H9 (cell line): ENCODE measurements at regions not wholly inside any gene's neighbourhood (a gene's known extent, or its start where the extent isn't known, plus 50 kb on each side); places are given as distances from the start of the nearest gene placed in this dataset.

ENCODE experiments used
- DNase-seq: peaks from one replicate; pipeline ENCODE4 v3.0.0-alpha.2; 2017
- H2AFZ ChIP-seq: one replicate; pipeline ENCODE4 v1.6.1; 2013; ENCODE audit warnings: mild to moderate bottlenecking, low read length, control low read depth, moderate library complexity
- H2AK5ac ChIP-seq: 2 replicates; pipeline ENCODE4 v1.6.1; 2013; ENCODE audit warnings: low read length, control low read depth, mixed read lengths; ENCODE audit not compliant: insufficient read length
- H2BK120ac ChIP-seq: one replicate; pipeline ENCODE4 v1.6.1; 2013; ENCODE audit warnings: low read depth, mild to moderate bottlenecking, low read length, control low read depth, inconsistent platforms; ENCODE audit not compliant: poor library complexity, severe bottlenecking
- H2BK12ac ChIP-seq: 2 replicates; pipeline ENCODE4 v1.6.1; 2013; ENCODE audit warnings: low read length, control low read depth, mixed read lengths, low read depth; ENCODE audit not compliant: insufficient read length
- H2BK15ac ChIP-seq: 2 replicates; pipeline ENCODE4 v1.6.1; 2013; ENCODE audit warnings: low read depth, low read length, control low read depth
- H2BK20ac ChIP-seq: one replicate; pipeline ENCODE4 v1.6.1; 2013; ENCODE audit warnings: low read depth, mild to moderate bottlenecking, low read length, control low read depth, inconsistent platforms; ENCODE audit not compliant: poor library complexity, severe bottlenecking
- H2BK5ac ChIP-seq: 2 replicates; pipeline ENCODE4 v1.6.1; 2013; ENCODE audit warnings: low read length, control low read depth, mixed read lengths; ENCODE audit not compliant: insufficient read length
- H3K14ac ChIP-seq: 2 replicates; pipeline ENCODE4 v1.6.1; 2013; ENCODE audit warnings: low read length, control low read depth; ENCODE audit not compliant: insufficient read depth
- H3K18ac ChIP-seq: 2 replicates; pipeline ENCODE4 v1.6.1; 2013; ENCODE audit warnings: low read depth, mild to moderate bottlenecking, mixed read lengths, low read length, control low read depth; ENCODE audit not compliant: insufficient read length
- H3K23ac ChIP-seq: 2 replicates; pipeline ENCODE4 v1.6.1; 2013; ENCODE audit warnings: low read length, control low read depth, mixed read lengths, low read depth; ENCODE audit not compliant: insufficient read length
- H3K23me2 ChIP-seq: 2 replicates; pipeline ENCODE4 v1.6.1; 2013; ENCODE audit warnings: low read depth, mild to moderate bottlenecking, mixed read lengths, low read length, control low read depth; ENCODE audit not compliant: insufficient read length, poor library complexity, severe bottlenecking
- H3K27ac ChIP-seq: 2 replicates; pipeline ENCODE4 v1.5.1; 2013; ENCODE audit warnings: low read length, control low read depth, mixed read lengths, low read depth; ENCODE audit not compliant: insufficient read length
- H3K27me3 ChIP-seq: 2 replicates; pipeline ENCODE4 v1.6.1; 2013; ENCODE audit warnings: low read length, control low read depth, inconsistent platforms; ENCODE audit not compliant: insufficient read depth
- H3K4ac ChIP-seq: 2 replicates; pipeline ENCODE4 v1.6.1; 2013; ENCODE audit warnings: low read depth, mild to moderate bottlenecking, control low read depth, inconsistent platforms, low read length, moderate library complexity
- H3K4me1 ChIP-seq: 2 replicates; pipeline ENCODE4 v1.6.1; 2013; ENCODE audit warnings: low read length, control low read depth, inconsistent platforms; ENCODE audit not compliant: insufficient read depth
- H3K4me2 ChIP-seq: 2 replicates; pipeline ENCODE4 v1.6.1; 2013; ENCODE audit warnings: low read length, control low read depth, mixed read lengths; ENCODE audit not compliant: insufficient read length, insufficient read depth
- H3K56ac ChIP-seq: 2 replicates; pipeline ENCODE4 v1.6.1; 2013; ENCODE audit warnings: low read depth, mild to moderate bottlenecking, mixed read lengths, low read length, control low read depth; ENCODE audit not compliant: insufficient read length
- H3K79me1 ChIP-seq: 2 replicates; pipeline ENCODE4 v1.6.1; 2013; ENCODE audit warnings: low read depth, mild to moderate bottlenecking, moderate library complexity, low read length, control low read depth, inconsistent platforms; ENCODE audit not compliant: insufficient read depth, poor library complexity, severe bottlenecking
- H3K79me2 ChIP-seq: 2 replicates; pipeline ENCODE4 v1.6.1; 2013; ENCODE audit warnings: low read length, control low read depth, inconsistent platforms; ENCODE audit not compliant: insufficient read depth
- H3K9ac ChIP-seq: 2 replicates; pipeline ENCODE4 v1.6.1; 2013; ENCODE audit warnings: low read length, control low read depth, mixed read lengths; ENCODE audit not compliant: insufficient read length; ENCODE audit errors: extremely low read depth
- H3K9me3 ChIP-seq: one replicate; pipeline ENCODE4 v1.6.1; 2013; ENCODE audit warnings: low read depth, low read length, inconsistent platforms; ENCODE audit not compliant: control insufficient read depth
- H3T11ph ChIP-seq: one replicate; pipeline ENCODE4 v1.6.1; 2013; ENCODE audit warnings: mild to moderate bottlenecking, low read length, control low read depth, inconsistent platforms
- H4K20me1 ChIP-seq: one replicate; pipeline ENCODE4 v1.6.1; 2013; ENCODE audit not compliant: control insufficient read depth, insufficient read length, insufficient read depth
- H4K5ac ChIP-seq: 2 replicates; pipeline ENCODE4 v1.6.1; 2013; ENCODE audit warnings: low read depth, mild to moderate bottlenecking, mixed read lengths, low read length, control low read depth; ENCODE audit not compliant: insufficient read length
- H4K8ac ChIP-seq: replicated peaks from 2 replicates; pipeline ENCODE4 v1.6.1; 2013; ENCODE audit warnings: low read length, control low read depth, mixed read lengths, low read depth; ENCODE audit not compliant: insufficient read length
- H4K91ac ChIP-seq: 2 replicates; pipeline ENCODE4 v1.6.1; 2013; ENCODE audit warnings: low read depth, mild to moderate bottlenecking, moderate library complexity, mixed read lengths, low read length, control low read depth; ENCODE audit not compliant: insufficient read length
- H3K27ac Mint-ChIP-seq, 3 experiments: 2 replicates in 2 of 3; 3 replicates in 1 of 3; pipeline ENCODE4 v1.8.0; 2020 to 2021; ENCODE audit warnings: mixed read lengths in 3 of 3, mild to moderate bottlenecking in 1 of 3, moderate library complexity in 1 of 3
- H3K27me3 Mint-ChIP-seq: 2 replicates; pipeline ENCODE4 v1.8.0; 2021; ENCODE audit warnings: low read depth, mild to moderate bottlenecking, moderate library complexity, mixed read lengths
- H3K36me3 Mint-ChIP-seq, 3 experiments: 2 replicates in 2 of 3; 3 replicates in 1 of 3; pipeline ENCODE4 v1.8.0; 2020 to 2021; ENCODE audit warnings: low read depth in 3 of 3, mixed read lengths in 3 of 3; ENCODE audit not compliant: insufficient read depth in 1 of 3
- H3K4me1 Mint-ChIP-seq, 2 experiments: 2 replicates each; pipeline ENCODE4 v1.8.0; 2020; ENCODE audit warnings: mixed read lengths in 2 of 2
- H3K4me3 Mint-ChIP-seq, 2 experiments: 2 replicates in 1 of 2; 3 replicates in 1 of 2; pipeline ENCODE4 v1.8.0; 2020 to 2021; ENCODE audit warnings: mild to moderate bottlenecking in 2 of 2, mixed read lengths in 2 of 2, moderate library complexity in 1 of 2
- H3K9me3 Mint-ChIP-seq, 2 experiments: 2 replicates in 1 of 2; 3 replicates in 1 of 2; pipeline ENCODE4 v1.8.0; 2020; ENCODE audit warnings: mild to moderate bottlenecking in 2 of 2, mixed read lengths in 2 of 2, moderate library complexity in 1 of 2
- CTCF ChIP-seq: fragments of 200-600 bp; sonication (generic); conservative IDR thresholded peaks from 3 replicates; pipeline ENCODE4 v1.8.0; 2021; ENCODE audit warnings: antibody characterized with exemption, mild to moderate bottlenecking
- WGBS: extraction: QIAGEN DNeasy Blood & Tissue Kit; methylation state at CpG from one replicate; pipeline ENCODE4 v1.1.7; 2013; ENCODE audit warnings: missing lambda C conversion rate, low lambda C conversion rate, mixed read lengths; ENCODE audit not compliant: insufficient read length; ENCODE audit errors: extremely low coverage; 5-methylcytosine and 5-hydroxymethylcytosine counted together

DNA sequence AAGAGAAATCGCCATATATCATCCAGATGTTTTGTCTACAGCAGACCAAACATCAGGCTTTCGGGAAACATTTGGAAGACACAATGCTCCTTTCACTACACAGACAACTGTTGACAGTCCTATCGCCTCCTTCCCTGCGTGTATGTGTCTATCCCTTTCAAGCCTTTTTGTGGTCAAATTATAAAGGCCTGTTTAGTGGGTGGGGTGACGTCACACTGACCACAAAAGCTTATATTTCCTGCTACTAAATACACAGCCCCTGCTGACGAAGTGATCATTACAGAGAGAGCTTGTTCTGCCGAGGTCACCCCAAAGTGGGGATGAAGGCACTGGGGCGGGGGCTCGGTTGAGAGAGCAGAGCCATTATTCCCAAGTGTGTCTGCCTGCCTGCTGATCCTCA, 302.7 kb upstream of the TNP1 start:
- Histone ChIP-seq H3K14ac (no peak overlapping the region), H3K4me2 (no peak overlapping the region), H3K18ac (no peak overlapping the region), H3K23ac (no peak overlapping the region), H4K5ac (no peak overlapping the region), H4K20me1 (no peaks in the 10 kb centered on the region), H3K9me3 (no peaks in the 10 kb centered on the region), H2BK20ac (no peak overlapping the region), H3K9ac (no peak overlapping the region), H2BK12ac (no peak overlapping the region), H2AK5ac (no peak overlapping the region), H3K56ac (no peak overlapping the region), H2BK15ac (no peak overlapping the region), H3K23me2 (no peaks in the 10 kb centered on the region), H4K8ac (no peak overlapping the region), H2BK5ac (no peak overlapping the region), H2BK120ac (no peak overlapping the region), H4K91ac (no peak overlapping the region), H3T11ph (no peak overlapping the region), H3K4me1 (no peaks in the 10 kb centered on the region), H2AFZ (no peak overlapping the region), H3K79me2 (no peaks in the 10 kb centered on the region), H3K4ac (no peak overlapping the region), H3K27ac (no peak overlapping the region), H3K27me3 (no peaks in the 10 kb centered on the region), H3K79me1 (no peaks in the 10 kb centered on the region)
- WGBS, result no CpG with 5 or more reads among the region's 9 CpGs
- H3K27ac Mint-ChIP-seq, result no peak overlapping the region; a peak in 1 of 7 replicates
- TF ChIP-seq CTCF, result no peak
- H3K4me3 Mint-ChIP-seq, result no peak overlapping the region
- no peak for DNase-seq
- peaks cover 14% of the 10 kb centered on the region for H3K27me3 Mint-ChIP-seq
- no peaks in the 10 kb centered on the region for H3K9me3 Mint-ChIP-seq
- H3K4me1 Mint-ChIP-seq, result no peaks in the 10 kb centered on the region
- no peaks in the 10 kb centered on the region; a peak in 1 of 7 replicates for H3K36me3 Mint-ChIP-seq
